GM19372 (cell line): ENCODE measurements at regions not wholly inside any gene's neighbourhood (a gene's known extent, or its start where the extent isn't known, plus 50 kb on each side); places are given as distances from the start of the nearest gene placed in this dataset.
A peak's percentile ranks its signal among the peaks of the same experiment; 100 is the strongest.

Experiments used
- ATAC-seq: cut with Tn5 transposase; IDR thresholded peaks from one replicate; pipeline ENCODE4 v1.9.1; 2021; ENCODE audit warnings: mild to moderate bottlenecking, low read depth, moderate library complexity; ENCODE audit not compliant: unreplicated experiment

DNA sequence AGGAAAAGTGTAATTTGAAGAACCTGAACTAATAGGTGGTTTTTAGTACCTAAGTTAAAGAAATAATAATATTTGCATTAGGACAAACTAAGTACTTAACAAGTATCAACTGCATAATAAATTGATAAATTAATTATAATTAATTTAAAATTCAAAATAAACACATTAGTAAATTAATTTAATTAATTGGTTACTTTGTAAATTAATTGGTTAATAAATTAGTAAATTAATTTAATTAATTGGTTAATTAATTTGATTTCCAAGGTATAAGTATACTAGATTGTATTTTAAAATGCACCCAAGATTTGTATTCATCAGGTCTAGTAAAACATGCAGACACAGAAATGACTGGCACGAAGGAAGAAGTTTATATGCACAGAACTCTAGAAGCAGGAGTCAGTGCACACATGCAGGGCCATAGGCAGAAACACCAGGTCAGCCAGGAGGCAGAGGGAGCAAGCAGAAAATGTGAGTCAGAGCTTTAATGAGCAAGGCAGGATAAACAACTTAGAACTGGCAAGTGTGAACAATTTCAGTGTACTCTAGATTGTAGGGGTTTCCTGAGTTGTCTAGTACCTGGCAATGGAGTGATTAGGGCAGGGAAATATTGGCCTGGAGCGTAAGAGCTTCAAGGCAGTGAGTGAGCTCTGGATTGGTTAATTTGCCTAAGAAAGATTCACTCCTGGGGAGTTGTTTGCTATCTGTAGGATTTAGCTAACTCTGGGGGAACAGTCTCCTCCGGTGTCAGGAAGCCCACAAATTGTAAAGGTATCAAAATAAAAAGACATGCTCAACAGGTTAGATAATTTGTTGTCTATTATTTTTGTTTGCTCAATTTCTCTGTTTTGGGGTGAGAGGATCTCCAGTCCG lies 665.7 kb downstream of the MRPL39 start:
- ATAC-seq: no peak

DNA sequence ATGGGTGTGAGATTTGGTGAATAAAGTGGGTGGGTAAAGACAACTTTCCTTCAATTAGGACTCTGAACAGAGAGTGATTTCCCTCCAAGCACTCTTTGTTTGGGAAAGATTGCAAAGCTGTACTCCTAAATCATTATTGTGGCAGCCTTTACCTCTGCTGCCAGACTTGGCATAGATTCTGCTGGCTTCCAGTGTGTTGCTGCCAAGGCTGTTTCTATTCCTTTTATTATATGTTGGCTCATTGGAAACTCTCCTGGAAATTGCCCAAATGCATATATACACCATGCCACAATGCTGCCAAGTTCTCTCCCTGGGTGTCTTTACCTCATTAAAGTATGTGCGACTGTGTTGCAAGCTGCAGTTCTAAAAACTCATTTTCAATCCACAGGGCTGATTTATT lies 668.0 kb downstream of the MRPL39 start:
- no peak for ATAC-seq

DNA sequence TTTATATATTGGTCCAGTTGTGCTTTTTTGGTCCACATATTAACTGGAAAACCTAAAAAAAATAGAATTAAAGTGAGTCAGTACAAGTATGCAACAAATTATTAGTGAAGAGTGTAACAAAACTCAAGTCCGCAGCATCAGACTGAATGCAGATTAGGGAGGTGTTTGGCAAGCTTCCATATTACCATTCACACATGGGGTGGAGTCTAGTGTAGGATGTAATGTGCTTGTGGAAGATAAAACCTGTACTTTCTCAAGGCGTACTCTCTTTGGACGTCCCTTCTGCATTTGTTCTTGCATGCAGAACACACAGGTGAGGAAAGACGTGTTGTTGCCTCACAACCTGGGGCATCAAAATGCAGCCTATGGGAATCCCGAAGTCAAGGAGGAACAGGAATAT lies 668.7 kb downstream of the MRPL39 start:
- ATAC-seq: no peak

GRCh38 chr21:24935991-24936390 lies 671.3 kb downstream of the MRPL39 start:
- no peak for ATAC-seq

- no peak for ATAC-seq
These were observed 696.7 kb downstream of the MRPL39 start for GRCh38 chr21:24910591-24910990.

- ATAC-seq: peak; percentile 45
These were observed 703.2 kb downstream of the MRPL39 start for GRCh38 chr21:24903994-24904635.

- ATAC-seq: peak; percentile 46
These were observed 708.1 kb downstream of the MRPL39 start for GRCh38 chr21:24899138-24899537.

GRCh38 chr21:24897883-24898282 lies 709.4 kb downstream of the MRPL39 start:
- ATAC-seq: peak; percentile 35

GRCh38 chr21:24896735-24897124 lies 710.6 kb downstream of the MRPL39 start:
- no peak for ATAC-seq

GRCh38 chr21:24895885-24896734 lies 711.2 kb downstream of the MRPL39 start:
- ATAC-seq: peak; percentile 72

DNA sequence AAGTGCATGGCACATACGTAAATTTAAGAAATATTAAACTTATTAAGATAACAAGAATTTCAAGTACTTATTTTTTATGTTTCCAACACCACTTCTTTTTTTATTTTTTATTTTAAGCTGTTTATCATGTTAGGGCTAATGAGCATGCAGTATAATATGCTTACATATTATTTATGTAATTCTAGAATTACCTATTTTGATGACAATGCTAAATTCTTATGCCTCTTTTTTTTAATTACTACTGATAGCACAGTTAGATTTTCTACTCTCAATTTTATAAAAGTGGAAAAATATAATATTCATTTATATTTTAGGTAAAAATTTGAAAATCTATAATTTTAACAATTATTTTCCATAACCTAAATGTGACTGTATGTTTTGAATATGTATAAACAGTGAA lies 713.0 kb downstream of the MRPL39 start:
- ATAC-seq: no peak

DNA sequence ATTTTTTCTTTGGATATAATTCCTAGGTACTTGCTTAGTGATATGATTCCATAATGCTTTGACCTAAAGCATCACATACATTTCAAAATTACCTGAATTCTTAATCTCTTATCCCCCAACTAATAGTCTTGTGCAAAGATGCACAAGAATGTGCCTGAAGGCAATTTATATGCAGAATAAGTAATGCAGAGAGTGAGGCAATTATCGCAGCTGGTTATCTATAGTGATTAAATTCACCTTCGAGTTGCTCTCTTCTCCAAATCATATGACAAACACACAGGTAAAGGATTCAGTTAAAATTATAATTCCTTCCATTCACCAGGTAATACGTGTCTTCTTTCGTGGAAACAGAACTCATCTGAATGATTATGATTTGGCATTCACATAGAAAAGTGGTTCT lies 717.3 kb downstream of the MRPL39 start:
- no peak for ATAC-seq

- no peak for ATAC-seq
These were observed 725.8 kb downstream of the MRPL39 start for GRCh38 chr21:24881506-24881905.

GRCh38 chr21:24870633-24871032 lies 736.6 kb downstream of the MRPL39 start:
- no peak for ATAC-seq

DNA sequence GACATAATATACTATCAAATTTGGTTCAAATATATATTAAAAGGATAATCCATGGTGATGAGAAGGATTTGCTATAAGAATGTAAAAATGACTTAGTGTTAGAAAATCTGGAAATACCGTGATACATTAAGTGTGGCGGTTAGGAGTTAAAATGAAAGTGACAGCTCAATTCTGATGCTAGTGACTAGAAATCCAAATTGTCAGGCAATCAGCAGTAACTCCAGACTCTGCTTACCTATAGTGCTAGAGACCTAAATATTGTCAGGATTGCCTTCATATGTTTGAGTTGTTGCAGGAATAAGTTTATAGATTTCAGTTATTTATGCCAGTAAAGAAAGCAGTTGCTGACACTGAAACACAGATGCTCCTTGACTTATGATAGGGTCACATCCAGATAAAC lies 737.4 kb downstream of the MRPL39 start:
- no peak for ATAC-seq

DNA sequence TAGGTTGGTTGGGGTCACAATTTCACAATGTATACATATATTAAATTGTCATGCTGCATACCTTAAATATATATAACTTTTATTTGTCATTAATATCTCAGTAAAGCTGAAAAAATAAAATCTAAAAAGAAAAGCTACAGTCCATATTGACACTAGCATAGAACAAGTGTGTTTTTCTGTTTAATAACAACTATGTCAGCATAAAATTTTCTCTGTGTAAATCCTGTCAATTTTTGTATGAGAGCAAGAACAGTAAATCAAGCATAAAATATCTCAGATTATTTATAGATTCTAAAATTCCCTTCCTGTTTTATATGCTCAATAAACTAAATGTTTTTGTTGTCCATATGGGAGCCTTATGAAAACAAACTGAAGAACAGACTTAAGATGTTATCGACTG lies 739.2 kb downstream of the MRPL39 start:
- ATAC-seq: no peak

DNA sequence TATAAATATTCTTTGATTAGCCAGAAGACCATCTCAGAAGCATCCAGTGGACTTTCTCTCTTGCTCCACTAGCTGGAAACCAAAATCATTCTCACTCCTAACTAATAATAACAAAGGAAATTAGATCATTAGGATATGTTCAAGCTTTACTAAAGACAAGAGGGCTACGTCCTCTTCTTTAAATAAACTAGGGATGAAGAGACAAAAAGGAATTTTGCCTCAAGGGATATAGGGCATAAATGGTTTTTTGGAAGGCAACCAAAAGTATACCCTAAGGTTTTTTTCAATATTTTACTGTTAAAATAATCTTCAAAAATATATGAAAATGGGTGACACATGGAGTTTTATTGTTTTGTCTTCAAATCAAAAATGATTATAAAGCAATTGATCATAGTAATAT lies 745.8 kb downstream of the MRPL39 start:
- no peak for ATAC-seq

DNA sequence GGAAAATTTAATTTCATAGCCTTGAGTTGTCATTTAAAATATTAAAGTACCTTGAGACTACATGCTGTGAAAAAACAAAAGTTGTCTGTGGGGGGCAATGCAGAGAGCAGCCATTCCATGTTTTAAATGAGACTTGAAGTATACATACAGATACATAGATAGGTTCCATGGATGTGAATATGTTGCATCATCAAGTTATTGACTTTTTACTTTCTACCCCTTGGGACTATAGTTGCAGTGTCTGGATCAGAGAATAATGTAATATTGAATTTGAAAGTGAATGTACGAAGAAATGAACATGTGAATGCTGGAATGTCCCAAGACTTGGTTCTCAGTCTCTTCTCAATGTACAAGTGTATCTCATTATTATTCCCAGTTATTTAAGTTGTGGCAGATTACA lies 751.0 kb downstream of the MRPL39 start:
- no peak for ATAC-seq

- no peak for ATAC-seq
These were observed 754.6 kb downstream of the MRPL39 start for GRCh38 chr21:24852610-24853195.

GRCh38 chr21:24850121-24850520 lies 757.2 kb downstream of the MRPL39 start:
- no peak for ATAC-seq

DNA sequence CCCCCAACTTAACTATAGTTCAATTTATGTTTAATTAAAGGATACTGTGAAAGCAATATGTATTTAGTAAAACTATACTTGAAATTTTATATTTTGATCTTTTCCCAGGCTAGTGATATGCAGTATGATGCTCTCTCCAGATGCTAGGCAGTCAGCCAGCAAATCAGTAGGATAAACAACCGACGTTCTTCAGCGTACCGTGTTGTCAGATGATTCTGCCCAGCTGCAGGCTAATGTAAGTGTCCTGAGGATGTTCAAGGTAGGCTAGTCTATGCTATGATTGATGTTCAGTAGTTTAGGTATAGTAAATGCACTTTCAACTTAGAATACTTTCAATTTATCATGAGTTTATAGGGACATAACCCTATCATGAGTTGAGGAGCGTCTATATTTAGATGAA lies 762.6 kb downstream of the MRPL39 start:
- ATAC-seq: no peak
